ENCODE measurements at regions not wholly inside any gene's neighbourhood (a gene's known extent, or its start where the extent isn't known, plus 50 kb on each side); places are given as distances from the start of the nearest gene placed in this dataset.
"Not testable (repeated sequence)": the region's sequence is repeated elsewhere in the genome, so short reads cannot be mapped to it uniquely, and the experiment has no call there.

- TF ChIP-seq SP1 (IDR thresholded peaks at IDR 0.05); ARNT (IDR thresholded peaks at IDR 0.05); ZNF384 (IDR thresholded peaks at IDR 0.05); SUZ12 (IDR thresholded peaks at IDR 0.05); CTBP1 (IDR thresholded peaks at IDR 0.05; ENCODE audit: borderline replicate concordance); BHLHE40 (IDR thresholded peaks at IDR 0.05; ENCODE audit: borderline replicate concordance); L3MBTL2 (conservative IDR thresholded peaks at IDR 0.05); HDGF (IDR thresholded peaks at IDR 0.05; ENCODE audit: borderline replicate concordance); FOXK2 (IDR thresholded peaks at IDR 0.05); ELF4 (IDR thresholded peaks at IDR 0.05); LEF1 (IDR thresholded peaks at IDR 0.05; ENCODE audit: borderline replicate concordance); FOXM1 (IDR thresholded peaks at IDR 0.05; ENCODE audit: borderline replicate concordance); PKNOX1 (IDR thresholded peaks at IDR 0.05): not testable (repeated sequence)
Measured at GRCh38 chr16:88259538-88259937, 123.2 kb upstream of the ZNF469 start.
